ENCODE measurements at regions not wholly inside any gene's neighbourhood (a gene's known extent, or its start where the extent isn't known, plus 50 kb on each side); places are given as distances from the start of the nearest gene placed in this dataset.
"Not testable (repeated sequence)": the region's sequence is repeated elsewhere in the genome, so short reads cannot be mapped to it uniquely, and the experiment has no call there.

- DNase-seq (ENCODE audit: low read depth) = not testable (repeated sequence)
Observed at GRCh38 chr7:36065563-36066342, 87.3 kb upstream of the EEPD1 start.

GRCh38 chr7:36066343-36066664 is 86.8 kb upstream of the EEPD1 start:
- no peak for DNase-seq (ENCODE audit: low read depth)

- DNase-seq (ENCODE audit: low read depth) = no peak
Observed at GRCh38 chr7:36070230-36070629, 82.8 kb upstream of the EEPD1 start.

GRCh38 chr7:36071605-36072004 is 81.4 kb upstream of the EEPD1 start:
- no peak for DNase-seq (ENCODE audit: low read depth)

- DNase-seq (ENCODE audit: low read depth) = no peak
Observed at GRCh38 chr7:36072620-36073019, 80.4 kb upstream of the EEPD1 start.

- DNase-seq (ENCODE audit: low read depth) = no peak
Observed at GRCh38 chr7:36075561-36075960, 77.5 kb upstream of the EEPD1 start.

GRCh38 chr7:36076074-36076473 is 77.0 kb upstream of the EEPD1 start:
- no peak for DNase-seq (ENCODE audit: low read depth)

GRCh38 chr7:36078816-36079360 is 74.2 kb upstream of the EEPD1 start:
- DNase-seq (ENCODE audit: low read depth) = no peak

GRCh38 chr7:36079446-36080025 is 73.5 kb upstream of the EEPD1 start:
- DNase-seq (ENCODE audit: low read depth) = no peak

GRCh38 chr7:36080843-36081242 is 72.2 kb upstream of the EEPD1 start:
- no peak for DNase-seq (ENCODE audit: low read depth)

GRCh38 chr7:36082216-36082615 is 70.8 kb upstream of the EEPD1 start:
- no peak for DNase-seq (ENCODE audit: low read depth)

GRCh38 chr7:36082910-36083309 is 70.1 kb upstream of the EEPD1 start:
- no peak for DNase-seq (ENCODE audit: low read depth)

- no peak for DNase-seq (ENCODE audit: low read depth)
Observed at GRCh38 chr7:36083626-36084380, 69.3 kb upstream of the EEPD1 start.

- peak; percentile 31 for DNase-seq (ENCODE audit: low read depth)
Observed at GRCh38 chr7:36084485-36085091, 68.5 kb upstream of the EEPD1 start.

GRCh38 chr7:36085096-36085495 is 68.0 kb upstream of the EEPD1 start:
- no peak for DNase-seq (ENCODE audit: low read depth)

GRCh38 chr7:36086571-36086970 is 66.5 kb upstream of the EEPD1 start:
- DNase-seq (ENCODE audit: low read depth) = no peak

- no peak for DNase-seq (ENCODE audit: low read depth)
Observed at GRCh38 chr7:36088553-36088952, 64.5 kb upstream of the EEPD1 start.

GRCh38 chr7:36088966-36089365 is 64.1 kb upstream of the EEPD1 start:
- no peak for DNase-seq (ENCODE audit: low read depth)

GRCh38 chr7:36090976-36091873 is 61.8 kb upstream of the EEPD1 start:
- DNase-seq (ENCODE audit: low read depth) = no peak

GRCh38 chr7:36091874-36092176 is 61.2 kb upstream of the EEPD1 start:
- DNase-seq (ENCODE audit: low read depth) = no peak

- no peak for DNase-seq (ENCODE audit: low read depth)
Observed at GRCh38 chr7:36092221-36092771, 60.8 kb upstream of the EEPD1 start.
